G401.6 (cell line): ENCODE measurements at regions not wholly inside any gene's neighbourhood (a gene's known extent, or its start where the extent isn't known, plus 50 kb on each side); places are given as distances from the start of the nearest gene placed in this dataset.
"Not testable (repeated sequence)": the region's sequence is repeated elsewhere in the genome, so short reads cannot be mapped to it uniquely, and the experiment has no call there.

ENCODE experiments used
- FAIRE-seq: peaks from 2 replicates; lab custom pipeline; 2012; peaks lifted over from hg19 to GRCh38; lab: Jason Lieb, UNC

DNA sequence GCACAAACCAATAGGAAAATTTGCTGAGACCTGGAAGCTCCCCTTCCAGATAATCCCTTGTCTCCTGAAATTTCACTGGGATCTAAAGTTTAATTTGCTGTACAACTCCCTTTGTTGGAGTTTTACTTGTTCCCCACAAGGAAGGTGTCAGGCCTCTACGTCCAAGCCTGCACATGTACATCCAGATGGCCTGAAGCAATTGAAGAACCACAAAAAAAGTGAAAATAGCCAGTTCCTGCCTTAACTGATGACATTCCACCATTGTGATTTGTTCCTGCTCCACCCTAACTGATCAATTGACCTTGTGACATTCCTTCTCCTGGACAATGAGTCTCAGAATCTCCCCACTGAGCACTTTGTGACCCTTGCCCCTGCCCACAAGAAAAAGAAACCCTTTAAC is 716.0 kb upstream of the PCDH20 start:
- FAIRE-seq = no peak

DNA sequence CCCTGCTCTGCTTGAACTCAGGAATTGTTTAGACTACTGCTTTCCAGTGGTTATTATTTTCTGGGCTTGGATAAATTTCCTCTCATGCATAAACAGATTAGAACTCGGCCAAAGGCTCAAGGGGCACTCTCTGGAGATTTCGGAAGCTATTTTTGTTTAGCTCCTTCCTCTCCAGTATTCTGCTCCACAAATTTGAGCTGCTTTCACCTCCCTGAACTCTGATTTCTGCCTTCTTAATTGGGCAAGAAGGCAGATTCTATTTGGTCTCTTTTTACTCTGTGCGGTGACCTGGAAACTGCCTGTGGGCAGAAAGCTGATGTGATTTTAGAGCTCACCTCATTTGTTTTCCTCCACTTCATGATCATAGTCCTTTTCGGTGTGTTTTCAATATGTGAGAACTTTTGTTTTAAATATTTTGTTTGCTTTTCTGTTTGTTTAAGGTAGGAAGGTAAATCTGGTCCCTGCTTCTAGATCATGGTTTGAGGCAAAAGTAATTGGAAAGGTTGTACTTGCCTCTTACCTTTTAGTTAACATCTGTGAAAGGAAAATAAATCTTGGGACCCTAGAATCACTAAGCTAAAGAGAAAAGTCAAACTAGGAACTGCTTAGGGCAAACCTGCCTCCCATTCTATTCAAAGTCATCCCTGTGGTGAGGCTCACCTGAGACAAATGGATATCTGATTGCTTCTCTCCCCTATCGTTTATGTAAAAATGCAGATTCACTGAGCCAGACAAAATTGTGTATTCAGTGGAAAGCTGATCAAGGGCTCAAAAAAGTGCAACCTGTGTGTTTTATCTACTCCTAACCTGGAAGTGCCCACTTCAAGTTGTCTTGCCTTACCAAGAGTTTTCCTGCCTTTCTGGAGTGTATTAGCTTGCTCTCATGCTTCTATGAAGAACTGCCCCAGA is 714.7 kb upstream of the PCDH20 start:
- FAIRE-seq = no peak

DNA sequence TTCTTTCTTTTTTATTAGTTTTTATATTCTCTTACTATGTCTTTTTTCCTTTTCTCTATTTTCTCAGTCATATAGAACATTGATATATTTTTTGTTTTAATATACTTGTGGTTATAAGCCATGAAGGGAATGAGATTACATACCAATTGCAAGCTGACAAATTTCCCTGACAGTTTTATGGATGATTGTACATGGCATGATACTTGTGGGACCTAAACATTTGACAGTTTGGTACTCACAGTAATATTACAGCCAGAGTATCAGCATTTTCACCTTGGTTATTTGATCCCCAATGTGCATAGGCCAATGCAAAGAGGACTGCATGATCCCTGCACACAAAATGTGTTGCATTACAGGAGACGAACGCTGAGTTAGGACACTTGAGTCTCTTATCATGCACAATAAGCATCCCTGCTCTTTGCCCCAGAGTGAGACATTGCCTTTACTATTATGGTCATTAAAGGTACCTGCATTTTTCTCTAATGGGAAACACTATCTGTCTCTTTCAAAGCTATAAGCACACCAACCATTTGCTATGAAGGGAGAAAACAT is 713.4 kb upstream of the PCDH20 start:
- FAIRE-seq = no peak

DNA sequence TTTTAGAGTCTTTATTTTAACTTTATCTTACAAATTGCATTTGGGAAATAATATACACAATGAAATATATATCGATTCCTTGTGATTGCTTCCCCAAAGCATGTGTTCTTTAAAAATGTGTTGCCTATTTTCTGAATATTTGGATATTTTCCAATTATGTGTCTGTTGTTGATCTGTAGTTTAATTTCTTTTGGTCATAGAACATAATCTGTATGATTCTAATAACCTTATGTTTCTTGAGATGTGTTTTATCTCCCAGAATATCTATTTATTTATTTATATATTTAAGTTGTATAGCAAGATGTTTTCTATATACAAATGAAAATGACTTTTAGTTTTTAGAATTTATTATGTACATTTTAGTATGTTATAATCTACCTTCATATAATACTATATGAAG is 710.8 kb upstream of the PCDH20 start:
- FAIRE-seq = peak; percentile 91

DNA sequence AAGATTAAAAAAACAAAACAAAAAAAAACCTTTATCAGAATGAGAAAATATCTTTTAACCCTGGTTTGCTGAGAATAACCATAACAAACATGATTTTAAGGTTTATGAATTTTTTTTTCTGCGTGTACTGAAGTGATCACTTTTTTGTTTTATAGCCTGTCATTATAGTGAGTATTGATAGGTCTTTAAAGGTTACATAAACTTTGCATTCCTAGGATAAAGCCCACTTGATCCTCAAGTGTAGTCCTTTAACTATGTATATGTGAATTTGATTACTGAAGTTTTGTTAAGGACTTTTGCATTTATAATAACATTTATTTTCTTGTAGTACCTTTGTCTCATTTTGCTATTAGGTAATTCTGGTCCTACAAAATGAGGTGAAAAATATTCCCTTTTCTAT is 709.8 kb upstream of the PCDH20 start:
- peak; percentile 11 for FAIRE-seq

DNA sequence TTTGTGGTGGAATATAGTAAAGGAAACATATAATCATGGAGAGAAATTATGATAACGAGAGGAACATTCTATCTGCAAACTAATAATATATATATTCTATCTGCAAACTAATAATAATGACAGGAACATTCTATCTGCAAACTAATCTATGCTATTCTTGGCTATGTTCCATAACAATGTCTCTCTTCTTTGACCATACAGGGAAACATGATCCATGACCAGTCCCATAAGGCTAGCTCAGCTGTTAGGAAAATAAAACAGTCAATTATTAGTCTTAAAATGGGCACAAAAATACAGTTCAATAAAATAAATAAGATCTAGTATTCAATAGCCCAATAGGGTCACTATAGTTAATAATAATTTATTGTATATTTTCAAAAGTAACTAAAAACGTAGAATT is 707.8 kb upstream of the PCDH20 start:
- no peak for FAIRE-seq

DNA sequence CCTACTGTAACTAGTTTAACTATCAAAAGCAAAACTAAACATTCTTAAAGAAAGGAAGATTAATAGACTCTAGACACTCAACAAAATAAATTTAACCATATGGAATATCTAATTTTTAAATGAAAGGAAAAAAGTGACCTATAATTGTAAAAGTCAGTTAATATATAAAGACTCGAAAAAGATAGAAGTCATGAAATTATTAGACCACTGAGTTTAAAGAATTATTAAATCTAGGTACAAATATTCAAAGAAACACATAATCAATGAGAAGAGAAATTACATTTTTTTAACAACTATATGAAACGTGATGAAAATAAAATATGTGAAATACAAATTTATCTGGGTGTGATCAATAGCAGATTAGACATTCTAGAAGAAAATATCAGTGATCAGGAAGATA is 706.8 kb upstream of the PCDH20 start:
- peak; percentile 85 for FAIRE-seq

DNA sequence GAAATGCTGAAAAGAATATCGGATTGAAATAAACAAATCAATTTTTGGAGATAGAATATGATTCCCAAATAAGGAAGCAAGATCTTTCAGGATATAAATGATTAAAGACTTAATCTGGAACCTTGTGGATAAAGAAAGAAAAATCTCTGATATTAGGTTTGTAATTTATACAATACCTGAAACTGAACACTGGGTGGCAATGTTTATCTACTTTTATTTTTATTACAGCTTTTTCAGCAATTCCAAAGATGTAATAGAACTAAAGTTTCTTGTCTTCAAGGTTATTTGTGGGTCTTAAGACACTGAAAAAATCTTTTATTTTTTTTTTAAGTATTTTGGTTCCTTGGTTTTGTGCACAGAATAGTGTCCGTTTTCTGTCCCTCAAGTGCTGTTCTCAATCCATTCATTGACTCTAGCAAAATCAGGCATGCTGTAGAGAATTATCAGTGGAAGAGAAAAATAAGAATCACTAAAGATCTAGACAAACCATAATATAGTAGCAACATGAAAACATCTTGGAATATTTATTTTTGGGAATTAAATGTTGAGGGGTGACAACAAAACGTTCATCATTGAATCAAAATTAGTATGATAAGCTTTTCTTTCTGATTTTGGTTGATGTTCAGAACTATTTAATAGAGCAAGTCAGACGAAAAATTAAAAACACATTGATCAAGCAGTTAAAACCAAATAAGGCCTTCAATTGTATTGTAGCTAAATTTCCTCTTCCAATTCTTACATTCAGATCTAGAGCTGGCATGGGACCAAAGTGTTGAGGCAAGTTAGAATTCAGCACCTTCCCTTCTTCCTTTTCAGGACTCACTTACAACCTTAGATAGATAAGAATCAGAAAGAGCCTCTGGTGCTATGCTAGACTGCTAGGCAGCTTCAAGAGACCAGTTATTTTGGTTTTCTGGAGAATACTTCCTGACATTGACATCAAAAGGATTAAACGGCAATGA is 704.4 kb upstream of the PCDH20 start:
- peak; percentile 99 for FAIRE-seq

DNA sequence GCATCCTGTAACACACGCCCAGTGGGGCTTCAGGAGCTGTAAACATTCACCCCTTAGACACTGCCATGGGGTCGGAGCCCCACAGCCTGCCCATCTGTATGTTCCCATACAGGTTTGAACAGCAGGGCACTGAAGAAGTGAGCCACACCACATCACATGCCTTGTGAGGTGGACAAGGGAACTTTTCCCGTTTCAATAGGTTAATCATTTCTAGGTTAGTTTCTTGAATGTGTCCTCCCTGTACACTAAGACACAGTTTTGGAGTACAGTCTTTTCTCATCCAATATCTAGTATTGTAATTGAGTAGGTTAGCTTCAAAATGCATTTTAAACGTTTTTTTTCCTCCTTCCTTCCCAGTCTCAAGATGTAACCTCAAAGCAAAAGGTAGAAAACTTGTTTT is 700.2 kb upstream of the PCDH20 start:
- no peak for FAIRE-seq

DNA sequence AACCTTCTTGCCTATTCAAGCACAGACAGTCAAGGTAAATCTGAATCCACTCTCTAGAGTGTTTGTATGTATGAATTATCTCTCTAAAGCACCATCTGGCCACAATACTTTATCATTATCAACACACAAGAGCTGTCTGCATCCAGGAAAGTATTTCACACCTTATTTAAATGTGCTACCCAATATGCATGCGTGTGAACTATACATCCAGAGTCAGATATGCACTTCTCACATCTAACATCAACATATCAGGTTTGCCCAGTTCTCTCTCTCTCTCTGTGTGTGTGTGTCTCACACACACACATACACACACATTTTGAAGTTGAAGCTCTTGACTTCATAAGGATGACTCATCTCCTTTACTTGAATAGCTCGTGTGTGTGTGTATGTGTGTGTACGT is 697.5 kb upstream of the PCDH20 start:
- no peak for FAIRE-seq

DNA sequence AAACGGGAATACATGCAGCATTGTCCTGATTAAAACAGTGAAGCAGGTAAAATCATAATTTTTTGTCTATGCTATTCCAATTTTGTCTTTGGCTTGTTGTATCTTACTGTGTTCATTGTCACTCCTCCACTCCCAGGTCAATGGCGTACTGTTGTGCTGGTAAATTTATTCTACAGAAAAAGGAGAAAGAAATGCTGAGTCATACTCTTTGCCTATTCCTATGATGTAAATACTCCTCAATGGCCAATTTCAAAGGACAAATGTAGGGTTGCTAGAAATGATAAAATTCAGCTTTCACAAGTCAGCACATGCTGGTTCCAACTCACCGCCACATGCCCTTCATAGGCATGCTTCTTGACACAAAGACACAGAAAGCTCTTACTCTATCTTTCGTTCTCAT is 694.4 kb upstream of the PCDH20 start:
- FAIRE-seq = no peak

DNA sequence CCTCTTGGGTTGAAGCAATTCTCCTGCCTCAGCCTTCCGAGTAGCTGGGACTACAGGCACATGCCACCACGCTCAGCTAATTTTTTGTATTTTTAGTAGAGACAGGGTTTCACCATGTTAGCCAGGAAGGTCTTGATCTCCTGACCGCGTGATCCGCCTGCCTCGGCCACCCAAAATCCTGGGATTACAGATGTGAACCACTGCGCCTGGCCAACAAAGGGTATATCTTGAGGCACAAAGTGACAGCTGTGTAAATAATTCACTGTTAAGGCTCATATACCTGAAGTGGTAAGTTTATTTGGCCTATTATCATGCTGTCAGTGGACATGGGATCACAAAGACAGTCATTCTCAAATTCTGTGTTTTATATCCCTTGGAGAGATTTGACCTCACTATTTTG is 688.5 kb upstream of the PCDH20 start:
- not testable (repeated sequence) for FAIRE-seq

DNA sequence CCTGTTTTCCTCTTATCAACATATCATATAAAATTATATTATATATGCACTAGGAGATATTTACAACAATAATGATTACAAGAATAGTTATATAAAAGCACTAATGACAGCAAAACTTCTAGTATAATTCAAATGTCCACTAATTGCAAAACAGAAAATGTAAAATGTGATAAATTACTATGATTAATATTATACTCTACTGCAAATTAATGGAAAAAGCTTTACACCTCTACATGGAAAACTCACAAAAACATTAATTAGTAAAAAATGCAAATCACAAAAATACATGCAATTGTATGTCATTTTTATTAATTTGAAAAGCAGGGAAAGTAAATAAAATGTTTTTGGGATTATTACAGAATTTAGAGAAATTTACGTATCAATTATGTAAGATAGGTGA is 681.0 kb upstream of the PCDH20 start:
- FAIRE-seq = peak; percentile 45

DNA sequence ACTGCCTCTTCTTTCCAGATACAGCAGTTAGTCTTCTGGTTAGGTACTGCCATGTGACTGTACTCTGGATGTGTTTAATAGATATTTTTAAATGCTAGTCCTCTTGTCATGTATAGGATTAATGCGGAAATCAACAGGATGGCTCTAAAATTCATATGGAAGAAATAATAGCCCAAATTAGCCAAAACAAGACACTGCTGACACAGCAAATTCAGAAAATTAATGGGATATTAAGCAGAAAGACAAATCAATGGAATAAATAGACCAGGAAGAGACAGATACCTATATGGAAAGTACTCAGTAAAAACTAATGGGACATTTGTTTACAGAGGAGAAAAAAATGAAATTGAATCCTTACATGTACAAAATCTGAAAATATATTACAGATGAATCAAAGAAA is 679.3 kb upstream of the PCDH20 start:
- no peak for FAIRE-seq

DNA sequence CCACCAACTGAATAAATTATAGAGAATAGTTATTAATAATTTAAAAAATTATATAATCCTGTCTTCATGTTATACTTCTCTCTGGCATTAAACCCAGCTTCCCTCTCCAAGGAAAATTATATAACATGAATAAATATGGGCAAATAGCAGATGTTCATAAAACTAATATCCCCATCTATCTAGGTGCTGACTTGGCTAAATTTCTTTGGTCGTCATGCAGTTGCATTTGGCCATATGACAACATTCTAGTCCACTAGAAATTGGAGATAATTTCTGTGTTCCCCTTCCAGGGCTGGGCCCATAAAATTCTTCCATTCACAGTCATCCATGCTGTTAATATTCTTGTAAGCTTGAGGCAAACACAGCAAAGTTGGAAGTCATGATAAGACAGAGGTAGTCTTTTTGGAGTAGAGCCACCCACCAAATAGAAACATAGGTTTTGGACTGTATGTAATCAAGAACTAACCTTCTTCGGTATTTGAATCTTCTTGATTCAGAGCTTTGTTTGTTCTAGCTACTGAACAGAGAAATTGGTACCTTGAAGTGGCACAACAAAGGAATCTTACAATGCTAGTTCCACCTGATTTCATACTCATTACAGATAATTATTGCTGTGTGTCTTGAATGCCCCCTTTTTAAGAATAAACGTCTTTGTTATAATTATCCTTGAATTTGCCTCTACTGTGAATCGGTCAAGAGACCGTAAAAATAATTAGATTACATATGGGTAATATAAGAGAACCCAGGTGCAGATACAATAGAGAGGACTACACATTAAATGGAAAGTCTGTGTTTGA is 678.5 kb upstream of the PCDH20 start:
- no peak for FAIRE-seq

DNA sequence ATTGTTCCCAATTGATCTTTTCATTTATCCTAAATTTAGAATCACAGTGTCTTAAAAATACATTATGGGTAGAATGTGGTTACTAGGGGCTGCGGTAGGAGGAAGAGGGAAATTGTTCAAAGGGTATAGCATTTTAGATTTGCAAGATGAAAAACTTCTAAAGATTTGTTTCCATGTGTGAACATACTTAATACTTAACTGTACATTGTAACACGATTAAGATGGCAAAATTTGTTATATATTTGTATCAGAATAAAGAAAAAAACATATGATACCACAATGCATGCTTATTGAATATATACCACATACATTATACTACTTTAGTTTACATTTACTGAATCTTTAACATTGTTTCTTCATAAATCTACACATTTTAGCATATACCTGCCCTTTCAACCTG is 677.3 kb upstream of the PCDH20 start:
- no peak for FAIRE-seq

DNA sequence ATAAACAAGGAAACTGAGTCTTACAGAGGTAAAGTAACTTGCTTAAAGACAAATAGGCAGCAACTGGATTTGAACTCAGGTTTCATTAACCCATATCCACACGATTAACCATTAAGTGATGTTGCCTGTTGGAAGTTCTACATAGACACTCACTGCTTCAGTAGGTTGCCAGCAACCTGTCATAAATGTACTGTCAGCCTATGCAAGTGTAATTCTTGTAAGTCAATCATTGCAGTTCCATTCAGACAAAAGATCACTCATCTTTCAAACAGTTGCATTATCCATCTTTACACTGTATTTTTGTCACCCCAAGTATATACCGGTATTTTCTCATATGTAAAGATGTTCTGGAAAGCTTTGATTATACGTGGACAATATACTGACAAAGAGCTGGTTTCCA is 676.9 kb upstream of the PCDH20 start:
- FAIRE-seq = no peak

DNA sequence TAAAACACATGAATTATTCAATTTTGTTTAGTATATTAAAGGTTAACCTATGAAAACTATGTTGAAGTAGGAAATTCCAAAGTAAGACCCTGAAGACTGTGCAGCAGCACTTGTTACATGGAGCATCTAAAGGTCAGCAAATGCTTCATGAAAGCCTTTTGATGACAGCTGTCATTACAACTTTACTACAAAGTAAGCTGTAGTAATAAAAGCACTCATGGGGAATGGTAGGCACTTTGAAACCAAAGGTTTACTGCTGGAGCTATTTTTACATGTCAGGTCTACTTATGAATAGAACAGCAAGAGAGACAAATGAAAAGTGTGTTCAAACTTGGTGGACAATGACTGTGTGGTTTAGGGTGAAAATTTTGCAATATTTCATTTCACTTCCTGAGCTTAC is 672.5 kb upstream of the PCDH20 start:
- FAIRE-seq = no peak

DNA sequence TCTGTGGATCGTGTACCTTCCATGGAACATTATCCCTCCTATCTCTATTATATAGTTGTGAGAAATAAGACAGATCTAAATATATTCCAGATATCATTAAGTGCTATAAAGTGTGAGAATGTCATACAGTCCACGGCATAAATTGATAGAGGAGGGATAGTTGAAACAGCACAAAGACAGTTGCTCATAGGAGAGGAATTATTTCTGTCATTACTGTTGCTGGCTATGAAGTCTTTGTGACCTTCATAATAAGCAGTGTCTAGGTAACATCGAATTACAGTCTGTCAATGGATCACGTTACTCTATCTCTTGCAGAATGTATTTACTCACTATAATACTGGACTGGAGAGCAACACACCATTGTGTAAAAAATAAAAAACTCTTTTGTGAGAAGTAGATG is 671.5 kb upstream of the PCDH20 start:
- no peak for FAIRE-seq

DNA sequence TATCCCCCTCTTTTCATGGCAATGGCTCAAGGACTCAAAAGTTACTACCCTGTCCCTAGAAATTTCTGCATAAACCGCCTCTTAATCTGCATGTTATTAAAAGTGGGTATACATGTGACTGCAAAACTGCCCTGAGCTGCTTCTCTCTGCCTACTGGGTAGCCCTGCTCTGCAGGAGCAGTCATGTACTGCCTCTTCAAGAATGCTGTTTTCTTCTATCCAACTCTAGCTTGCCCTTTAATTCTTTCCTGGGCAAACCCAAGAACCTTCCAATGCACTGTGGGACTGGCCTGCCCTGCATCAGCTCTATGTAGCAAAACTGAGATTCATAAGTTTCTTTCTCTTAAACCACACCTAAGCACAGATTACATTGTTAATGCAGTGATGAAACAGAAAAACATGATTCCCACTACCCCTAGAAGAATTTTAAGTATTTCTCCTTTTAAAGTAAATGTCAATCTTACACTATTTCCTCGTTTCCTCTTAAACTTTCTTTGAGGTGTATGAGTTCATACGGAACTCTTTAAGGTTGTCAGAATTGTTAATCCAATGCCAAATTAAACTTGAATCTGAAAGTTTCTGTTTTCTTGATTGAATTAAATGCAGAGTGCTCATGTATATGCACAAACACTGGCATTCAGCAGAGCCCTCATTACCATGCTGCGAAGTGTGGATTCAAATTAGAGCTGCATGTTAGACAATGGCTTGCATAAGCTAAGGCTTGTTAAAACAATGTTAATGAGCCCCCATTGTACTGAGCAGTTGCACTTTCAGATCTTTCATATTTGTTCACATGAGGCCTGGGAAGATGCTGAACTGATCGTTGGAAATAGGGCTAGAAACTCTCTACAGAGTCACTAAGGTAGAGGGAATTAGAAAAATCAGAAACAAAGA is 669.9 kb upstream of the PCDH20 start:
- FAIRE-seq = no peak

DNA sequence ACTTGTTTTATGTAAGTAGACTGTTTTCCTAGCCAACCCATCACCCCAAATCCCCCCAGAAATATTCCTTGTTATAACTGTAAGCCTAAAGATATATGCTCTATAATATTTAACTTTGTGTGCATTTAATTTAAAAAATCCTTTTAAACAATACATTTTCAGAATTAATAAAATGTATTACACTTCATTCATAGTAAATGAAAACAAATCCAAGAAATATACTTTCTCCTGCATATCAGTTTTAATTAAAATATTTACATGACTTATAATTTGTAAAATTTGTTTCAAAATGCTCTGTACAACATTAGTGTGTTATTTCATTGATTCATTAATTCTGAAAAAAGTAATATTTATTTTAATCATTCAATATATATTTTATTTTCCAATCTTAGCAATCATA is 669.1 kb upstream of the PCDH20 start:
- no peak for FAIRE-seq
